ENCODE measurements at regions not wholly inside any gene's neighbourhood (a gene's known extent, or its start where the extent isn't known, plus 50 kb on each side); places are given as distances from the start of the nearest gene placed in this dataset.

DNA sequence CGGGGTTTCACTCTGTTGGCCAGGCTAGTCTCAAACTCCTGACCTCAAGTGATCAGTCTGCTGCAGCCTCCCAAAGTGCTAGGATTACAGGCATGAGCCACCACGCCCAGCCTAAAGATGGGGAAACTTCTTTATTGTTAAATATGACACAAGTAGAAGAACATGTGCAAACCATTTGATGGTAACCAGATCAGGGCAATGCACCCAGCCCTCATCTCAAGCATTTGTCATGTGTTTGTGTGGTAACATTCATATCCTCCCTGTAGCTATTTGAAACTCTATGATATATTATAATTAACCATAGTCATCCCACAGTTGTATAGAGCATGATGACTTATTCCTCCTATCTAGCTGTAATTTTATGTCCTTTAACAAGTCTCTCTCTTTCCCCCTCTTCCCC lies 119.5 kb upstream of the TMPRSS2 start:
- intact Hi-C loops (cut with DNase I): no loop called here
- 91 to 95% methylated on average over 2 of the region's 2 CpGs for WGBS, 2 donors

DNA sequence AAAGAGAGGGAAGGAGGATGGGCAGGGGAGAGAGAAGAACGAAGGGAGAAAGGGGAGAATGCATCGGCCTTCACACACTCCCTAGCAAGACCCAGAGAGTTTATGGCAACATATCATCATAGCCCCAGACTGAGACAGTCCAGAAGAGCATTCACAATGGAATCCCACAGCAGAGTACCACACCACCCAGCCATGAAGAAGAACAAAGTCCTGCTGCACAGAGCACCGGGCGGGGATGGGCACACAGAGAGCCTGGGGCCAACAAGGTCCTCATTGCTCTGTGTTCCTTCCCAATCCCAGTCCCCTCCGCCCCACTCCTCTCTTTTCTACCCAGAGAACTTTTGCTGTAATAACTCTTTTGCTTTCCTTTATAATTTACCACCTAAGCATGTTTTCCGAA lies 118.1 kb upstream of the TMPRSS2 start:
- no peak overlapping the region for H3K27ac ChIP-seq
- no peaks in the 10 kb centered on the region for H3K36me3 ChIP-seq
- WGBS, 2 donors: 83 to 87% methylated on average over 6 of the region's 6 CpGs
- no peaks in the 10 kb centered on the region for H3K27me3 ChIP-seq
- TF ChIP-seq CTCF (IDR thresholded peaks at IDR 0.05) (no peak), POLR2A (IDR thresholded peaks at IDR 0.05) (no peak)
- no peak overlapping the region for H3K4me3 ChIP-seq (replicated peaks in 1 of 3)
- no peaks in the 10 kb centered on the region for H3K4me1 ChIP-seq
- no peaks in the 10 kb centered on the region for H3K9me3 ChIP-seq
- intact Hi-C loops (cut with DNase I): no loop called here
- DNase-seq: no peak

More for the DNA sequence above, 119.5 kb upstream of the TMPRSS2 start:
- Histone ChIP-seq H3K27me3 (no peaks in the 10 kb centered on the region), H3K36me3 (no peaks in the 10 kb centered on the region), H3K4me1 (peaks cover 12% of the 10 kb centered on the region in 2 donors), H3K4me3 (replicated peaks in 1 of 3) (no peak overlapping the region), H3K27ac (no peak overlapping the region), H3K9me3 (no peaks in the 10 kb centered on the region)
- TF ChIP-seq POLR2A (IDR thresholded peaks at IDR 0.05) (no peak), CTCF (IDR thresholded peaks at IDR 0.05) (no peak)
- DNase-seq: no peak

GRCh38 chr21:41625428-41625827 lies 117.5 kb upstream of the TMPRSS2 start:
- WGBS, 2 donors: 88 to 89% methylated on average over 4 of the region's 4 CpGs
- Histone ChIP-seq H3K36me3 (no peaks in the 10 kb centered on the region), H3K27ac (no peak overlapping the region), H3K4me3 (replicated peaks in 1 of 3) (no peak overlapping the region), H3K9me3 (no peaks in the 10 kb centered on the region), H3K4me1 (no peaks in the 10 kb centered on the region), H3K27me3 (no peaks in the 10 kb centered on the region)
- TF ChIP-seq CTCF (IDR thresholded peaks at IDR 0.05): no peak
- TF ChIP-seq POLR2A (IDR thresholded peaks at IDR 0.05): no peak
- no peak for DNase-seq
- intact Hi-C loops (cut with DNase I): no loop called here

- Histone ChIP-seq H3K9me3 (no peaks in the 10 kb centered on the region), H3K36me3 (no peaks in the 10 kb centered on the region), H3K27ac (no peak overlapping the region), H3K4me1 (no peaks in the 10 kb centered on the region), H3K4me3 (replicated peaks in 1 of 3) (no peak overlapping the region), H3K27me3 (no peaks in the 10 kb centered on the region)
- intact Hi-C loops (cut with DNase I): no loop called here
- TF ChIP-seq CTCF (IDR thresholded peaks at IDR 0.05): no peak
- no peak for TF ChIP-seq POLR2A (IDR thresholded peaks at IDR 0.05)
- no peak for DNase-seq
- 85 to 86% methylated on average over 7 of the region's 7 CpGs for WGBS, 2 donors
These were observed 116.8 kb upstream of the TMPRSS2 start for GRCh38 chr21:41624674-41625310.

- 94 to 96% methylated on average over 8 of the region's 8 CpGs for WGBS, 2 donors
- no peaks in the 10 kb centered on the region for H3K9me3 ChIP-seq
These were observed 116.0 kb upstream of the TMPRSS2 start for GRCh38 chr21:41623945-41624344.

More at GRCh38 chr21:41623945-41624344, 116.0 kb upstream of the TMPRSS2 start:
- H3K27ac ChIP-seq: no peak overlapping the region
- no peak for DNase-seq
- H3K27me3 ChIP-seq: no peaks in the 10 kb centered on the region
- no peaks in the 10 kb centered on the region for H3K36me3 ChIP-seq
- TF ChIP-seq CTCF (IDR thresholded peaks at IDR 0.05) (no peak), POLR2A (IDR thresholded peaks at IDR 0.05) (no peak)
- H3K4me1 ChIP-seq: no peaks in the 10 kb centered on the region
- intact Hi-C loops (cut with DNase I): no loop called here
- H3K4me3 ChIP-seq (replicated peaks in 1 of 3): no peak overlapping the region

Measured in thyroid gland (tissue), 4 donors.